HepG2 (cell line): ENCODE measurements at regions not wholly inside any gene's neighbourhood (a gene's known extent, or its start where the extent isn't known, plus 50 kb on each side); places are given as distances from the start of the nearest gene placed in this dataset.

ENCODE experiments used
- ATAC-seq: fragments of 200-7000 bp; cut with Tn5 transposase; 3 replicates; pipeline ENCODE4 v1.9.1; 2020; ENCODE audit warnings: mild to moderate bottlenecking, moderate library complexity
- BruUV-seq: library from RNA; stranded (reverse); fragments of 400-500 nt; replicated peaks from 2 replicates; lab custom pipeline; 2021; lab: Mats Ljungman, UMichigan
- CTCF ChIA-PET: fragments of 300-600 bp; formaldehyde crosslinking; extraction: SDS; loops from one replicate; lab custom pipeline; 2021; ENCODE audit warnings: low total read pairs, inconsistent platforms, low intra/inter-chr PET ratio; lab: Yijun Ruan, JAX
- POLR2A ChIA-PET: fragments of 350-600 bp; sonication (Branson Sonifier 250); formaldehyde crosslinking; loops from one replicate; lab custom pipeline; 2020; ENCODE audit warnings: antibody characterized with exemption, inconsistent platforms; lab: Yijun Ruan, JAX
- DNase-seq: peaks from one replicate; pipeline ENCODE4 v3.0.0-alpha.2; 2015; ENCODE audit warnings: low spot score
- FAIRE-seq: peaks from 3 replicates; lab custom pipeline; 2011; peaks lifted over from hg19 to GRCh38; lab: Jason Lieb, UNC
- H2AFZ ChIP-seq: one replicate; pipeline ENCODE4 v1.6.1; 2011; ENCODE audit warnings: low read length, inconsistent platforms
- H3K27ac ChIP-seq: fragments of 300-600 bp; 3 replicates; pipeline ENCODE4 v1.8.0; 2011; ENCODE audit warnings: mixed run types, mild to moderate bottlenecking, mixed read lengths, low read length, inconsistent platforms; ENCODE audit not compliant: insufficient read depth; ENCODE audit errors: extremely low read length
- H3K27me3 ChIP-seq, 2 experiments: fragments of 200-600 bp in 1 of 2; 2 replicates in 1 of 2; 3 replicates in 1 of 2; pipeline versions ENCODE4 v1.6.0 to v1.8.0; 2011; ENCODE audit warnings: low read length in 2 of 2, mild to moderate bottlenecking in 2 of 2, moderate library complexity in 2 of 2, inconsistent platforms in 1 of 2; ENCODE audit not compliant: insufficient read depth in 2 of 2, control insufficient read depth in 1 of 2
- H3K36me3 ChIP-seq, 2 experiments: fragments of 200-600 bp in 1 of 2; replicated peaks in 1 of 2; 2 replicates in 1 of 2; 3 replicates in 1 of 2; pipeline versions ENCODE4 v1.5.1 to v1.8.0; 2011; ENCODE audit warnings: low read length in 2 of 2, inconsistent platforms in 1 of 2; ENCODE audit not compliant: insufficient read depth in 2 of 2, control insufficient read depth in 1 of 2
- H3K4me1 ChIP-seq: 2 replicates; pipeline ENCODE4 v1.5.1; 2012; ENCODE audit warnings: low read length, inconsistent platforms; ENCODE audit not compliant: insufficient read depth
- H3K4me2 ChIP-seq: 2 replicates; pipeline ENCODE4 v1.6.0; 2011; ENCODE audit warnings: low read depth, low read length, inconsistent platforms
- H3K4me3 ChIP-seq, 3 experiments: fragments of 200-600 bp in 1 of 3; sonication (generic), shearing (Covaris generic) in 1 of 3; replicated peaks in 1 of 3; 2 replicates each; pipeline ENCODE4 v1.5.1; 2011 to 2016; ENCODE audit warnings: low read length in 3 of 3, inconsistent platforms in 2 of 3, low read depth in 2 of 3, mild to moderate bottlenecking in 2 of 3, control low read depth in 1 of 3, mixed read lengths in 1 of 3; ENCODE audit not compliant: insufficient read depth in 1 of 3
- H3K79me2 ChIP-seq: one replicate; pipeline ENCODE4 v1.6.1; 2011; ENCODE audit warnings: low read length, inconsistent platforms; ENCODE audit not compliant: insufficient read depth
- H3K9ac ChIP-seq: 2 replicates; pipeline ENCODE4 v1.6.0; 2011; ENCODE audit warnings: mild to moderate bottlenecking, low read depth, low read length, inconsistent platforms; ENCODE audit not compliant: insufficient read depth
- H3K9me3 ChIP-seq: 2 replicates; pipeline ENCODE4 v1.5.1; 2012; ENCODE audit warnings: mild to moderate bottlenecking, low read length
- H4K20me1 ChIP-seq: 2 replicates; pipeline ENCODE4 v1.6.0; 2011; ENCODE audit warnings: inconsistent platforms, mild to moderate bottlenecking, low read length, moderate library complexity; ENCODE audit not compliant: insufficient read depth
- CEBPG ChIP-seq: IDR thresholded peaks from 2 replicates; pipeline ENCODE4 v1.6.1; 2016
- DMAP1 ChIP-seq: IDR thresholded peaks from 2 replicates; pipeline ENCODE4 v1.6.1; 2016
- ESRRA ChIP-seq: sonication (generic); formaldehyde crosslinking; IDR thresholded peaks from 2 replicates; pipeline ENCODE4 v1.5.1; 2020; ENCODE audit warnings: mild to moderate bottlenecking, low read depth, missing genetic modification reagents
- FOXA1 ChIP-seq, 2 experiments: fragments of 450-650 bp in 1 of 2; sonication (generic) in 1 of 2; formaldehyde crosslinking in 1 of 2; IDR thresholded peaks; 2 replicates each; pipeline versions ENCODE4 v1.4.0 to v1.6.1; 2016 to 2020; ENCODE audit warnings: missing genetic modification reagents in 1 of 2
- JUN ChIP-seq: sonication (generic); formaldehyde crosslinking; IDR thresholded peaks from 2 replicates; pipeline ENCODE4 v1.4.0; 2020; ENCODE audit warnings: mild to moderate bottlenecking, missing genetic modification reagents
- MTA3 ChIP-seq: sonication (generic); formaldehyde crosslinking; IDR thresholded peaks from 2 replicates; pipeline ENCODE4 v1.4.0; 2020; ENCODE audit warnings: missing genetic modification reagents
- PHB2 ChIP-seq: fragments of 450-650 bp; IDR thresholded peaks from 2 replicates; pipeline ENCODE4 v1.6.1; 2018; ENCODE audit not compliant: partially characterized antibody
- ZEB1 ChIP-seq: IDR thresholded peaks from 2 replicates; pipeline ENCODE4 v1.6.1; 2012; ENCODE audit warnings: mild to moderate bottlenecking, low read depth, inconsistent platforms; ENCODE audit not compliant: insufficient replicate concordance
- ZKSCAN5 ChIP-seq: sonication (generic); formaldehyde crosslinking; IDR thresholded peaks from 2 replicates; pipeline ENCODE4 v1.5.1; 2020; ENCODE audit warnings: mild to moderate bottlenecking, missing genetic modification reagents
- ZNF230 ChIP-seq: sonication (generic); formaldehyde crosslinking; IDR thresholded peaks from 2 replicates; pipeline ENCODE4 v1.4.0; 2020; ENCODE audit warnings: mild to moderate bottlenecking, missing genetic modification reagents
- ZNF354B ChIP-seq: sonication (generic); formaldehyde crosslinking; IDR thresholded peaks from 2 replicates; pipeline ENCODE4 v1.8.0; 2022; ENCODE audit warnings: mild to moderate bottlenecking, missing genetic modification reagents
- ZNF367 ChIP-seq: sonication (generic); formaldehyde crosslinking; IDR thresholded peaks from 2 replicates; pipeline ENCODE4 v1.4.0; 2020; ENCODE audit warnings: missing genetic modification reagents, borderline replicate concordance
- ZNF501 ChIP-seq: sonication (generic); formaldehyde crosslinking; IDR thresholded peaks from 2 replicates; pipeline ENCODE4 v1.5.1; 2020; ENCODE audit warnings: mild to moderate bottlenecking, moderate library complexity, missing genetic modification reagents
- ZNF546 ChIP-seq: sonication (generic); formaldehyde crosslinking; conservative IDR thresholded peaks from 2 replicates; pipeline ENCODE4 v1.8.1; 2023; ENCODE audit warnings: mild to moderate bottlenecking, missing genetic modification reagents
- ZNF549 ChIP-seq: sonication (generic); formaldehyde crosslinking; IDR thresholded peaks from 2 replicates; pipeline ENCODE4 v1.5.0; 2020; ENCODE audit warnings: missing genetic modification reagents
- ZSCAN31 ChIP-seq: sonication (generic); formaldehyde crosslinking; IDR thresholded peaks from 2 replicates; pipeline ENCODE4 v1.5.0; 2020; ENCODE audit warnings: low read depth, mild to moderate bottlenecking, missing genetic modification reagents
- WGBS: methylation state at CpG from one replicate; pipeline ENCODE4 v1.1.6; 2017; ENCODE audit warnings: low lambda C conversion rate; 5-methylcytosine and 5-hydroxymethylcytosine counted together
- in situ Hi-C: cut with HindIII; loops from 2 replicates; pipeline ENCODE4 v1.10.0; 2017; ENCODE audit warnings: low pct_unique_long_range_greater_than_20kb; ENCODE audit not compliant: extremely low pct_ligation_motif_present
- intact Hi-C: fragments of 100-400 bp; cut with micrococcal nuclease; formaldehyde crosslinking; loops from one replicate; pipeline ENCODE4 v1.10.0; 2022; ENCODE audit not compliant: unreplicated experiment
- TF ChIP-seq, protein P1 (sequence below): IDR thresholded peaks from 2 replicates; pipeline ENCODE4 v1.4.0; 2020; ENCODE audit warnings: mild to moderate bottlenecking, missing genetic modification reagents
- TF ChIP-seq, protein P2 (sequence below): sonication (generic); formaldehyde crosslinking; IDR thresholded peaks from 2 replicates; pipeline ENCODE4 v1.4.0; 2020; ENCODE audit warnings: missing genetic modification reagents, borderline replicate concordance

DNA sequence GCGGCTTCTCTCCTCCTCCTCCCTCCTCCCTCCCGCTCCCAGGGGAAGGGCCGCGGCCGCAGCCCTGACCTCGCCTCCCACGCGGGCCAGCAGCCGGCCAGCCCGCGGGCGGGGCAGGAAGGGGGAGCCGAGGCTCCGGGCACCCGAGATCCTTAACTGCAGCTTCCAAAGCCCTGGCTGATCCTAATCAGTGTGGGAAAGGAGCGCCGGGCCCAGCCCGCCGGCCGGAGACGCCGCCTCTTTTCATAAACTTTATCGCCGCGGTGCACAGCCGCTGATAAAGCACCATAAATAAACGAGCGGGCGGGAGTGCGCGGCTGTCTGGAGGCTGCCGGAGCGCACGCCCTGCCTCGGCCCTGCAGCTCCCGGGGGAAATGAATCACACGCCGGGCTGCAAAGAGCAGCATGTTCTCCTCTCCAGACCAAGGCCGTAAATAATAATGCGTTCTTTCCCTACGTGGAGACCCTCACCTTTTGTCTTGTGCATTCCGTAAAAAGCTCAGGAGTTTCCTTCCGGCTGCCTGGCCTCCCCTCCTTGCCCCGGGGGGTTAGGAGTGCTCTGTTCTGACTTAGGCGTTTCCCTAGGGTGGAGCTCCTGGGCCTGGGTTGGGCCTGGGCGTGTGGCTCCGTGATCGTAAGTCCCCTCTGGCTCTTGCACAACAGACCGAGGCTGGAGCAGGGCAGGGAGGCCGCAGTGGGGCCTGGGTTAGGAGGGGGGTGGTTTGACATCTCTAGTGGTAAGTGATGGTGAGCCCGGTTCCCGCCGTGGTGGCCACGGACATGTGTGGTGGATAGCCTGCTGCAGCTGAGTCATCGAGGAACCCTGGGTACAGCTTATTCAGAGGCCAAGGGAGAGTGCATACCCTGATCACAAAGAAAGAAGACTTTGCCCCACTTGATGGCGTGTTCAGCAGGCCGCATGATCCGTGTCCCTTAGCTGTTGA is 132.6 kb upstream of the HES1 start:
- under 1% methylated on average over 23 of the region's 58 CpGs for WGBS
- H3K4me2 ChIP-seq: peak overlapping the region; percentile 88
- peak overlapping the region; percentile 40 for H3K9ac ChIP-seq
- H3K4me3 ChIP-seq: peak overlapping the region; percentile 54 to 68 (median 55)
- H3K36me3 ChIP-seq: no peaks in the 10 kb centered on the region
- intact Hi-C loops (loop anchor here (2.0 kb wide), 1 partner anchor 131 kb away; no protein-coding TSS in a partner anchor), in situ Hi-C loops (no loop called here)
- FAIRE-seq: peak; percentile 4
- ATAC-seq: peak; percentile 89
- no peak overlapping the region for H2AFZ ChIP-seq
- no peaks in the 10 kb centered on the region for H3K79me2 ChIP-seq
- DNase-seq: peak; percentile 47
- POLR2A ChIA-PET: interaction anchor here (0.8 to 2.5 kb wide), 11 partner anchors 41 to 138 kb away, joined by 3 to 27 read pairs (median 4); partner anchors contain the start of gene HES1
- H3K4me1 ChIP-seq: peaks cover 43% of the 10 kb centered on the region
- CTCF ChIA-PET: no interaction called here
- BruUV-seq: no TSS peak
- H3K27ac ChIP-seq: peak overlapping the region; percentile 31
- no peaks in the 10 kb centered on the region for H3K9me3 ChIP-seq
- peaks cover 0 to 10% of the 10 kb centered on the region in 2 experiments; a peak in 1 of 5 replicates for H3K27me3 ChIP-seq
- H4K20me1 ChIP-seq: no peaks in the 10 kb centered on the region
- TF ChIP-seq ZNF501: 0 out of 2 replicates have a peak, but pooled peaks have one; percentile 43
- TF ChIP-seq FOXA1 (IDR thresholded peaks at IDR 0.05): no peak
- TF ChIP-seq FOXA1 (CRISPR knock-in tag; IDR thresholded peaks at IDR 0.05): no peak
- TF ChIP-seq MTA3 (CRISPR knock-in tag): no peak
- TF ChIP-seq, protein P1, sequence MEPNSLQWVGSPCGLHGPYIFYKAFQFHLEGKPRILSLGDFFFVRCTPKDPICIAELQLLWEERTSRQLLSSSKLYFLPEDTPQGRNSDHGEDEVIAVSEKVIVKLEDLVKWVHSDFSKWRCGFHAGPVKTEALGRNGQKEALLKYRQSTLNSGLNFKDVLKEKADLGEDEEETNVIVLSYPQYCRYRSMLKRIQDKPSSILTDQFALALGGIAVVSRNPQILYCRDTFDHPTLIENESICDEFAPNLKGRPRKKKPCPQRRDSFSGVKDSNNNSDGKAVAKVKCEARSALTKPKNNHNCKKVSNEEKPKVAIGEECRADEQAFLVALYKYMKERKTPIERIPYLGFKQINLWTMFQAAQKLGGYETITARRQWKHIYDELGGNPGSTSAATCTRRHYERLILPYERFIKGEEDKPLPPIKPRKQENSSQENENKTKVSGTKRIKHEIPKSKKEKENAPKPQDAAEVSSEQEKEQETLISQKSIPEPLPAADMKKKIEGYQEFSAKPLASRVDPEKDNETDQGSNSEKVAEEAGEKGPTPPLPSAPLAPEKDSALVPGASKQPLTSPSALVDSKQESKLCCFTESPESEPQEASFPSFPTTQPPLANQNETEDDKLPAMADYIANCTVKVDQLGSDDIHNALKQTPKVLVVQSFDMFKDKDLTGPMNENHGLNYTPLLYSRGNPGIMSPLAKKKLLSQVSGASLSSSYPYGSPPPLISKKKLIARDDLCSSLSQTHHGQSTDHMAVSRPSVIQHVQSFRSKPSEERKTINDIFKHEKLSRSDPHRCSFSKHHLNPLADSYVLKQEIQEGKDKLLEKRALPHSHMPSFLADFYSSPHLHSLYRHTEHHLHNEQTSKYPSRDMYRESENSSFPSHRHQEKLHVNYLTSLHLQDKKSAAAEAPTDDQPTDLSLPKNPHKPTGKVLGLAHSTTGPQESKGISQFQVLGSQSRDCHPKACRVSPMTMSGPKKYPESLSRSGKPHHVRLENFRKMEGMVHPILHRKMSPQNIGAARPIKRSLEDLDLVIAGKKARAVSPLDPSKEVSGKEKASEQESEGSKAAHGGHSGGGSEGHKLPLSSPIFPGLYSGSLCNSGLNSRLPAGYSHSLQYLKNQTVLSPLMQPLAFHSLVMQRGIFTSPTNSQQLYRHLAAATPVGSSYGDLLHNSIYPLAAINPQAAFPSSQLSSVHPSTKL: peak; percentile 51; the same call in 1 of the 2 replicates
- TF ChIP-seq PHB2: no peak
- TF ChIP-seq ZSCAN31: no peak
- no peak for TF ChIP-seq ZNF367
- no peak for TF ChIP-seq ESRRA (CRISPR knock-in tag)
- TF ChIP-seq, protein P2, sequence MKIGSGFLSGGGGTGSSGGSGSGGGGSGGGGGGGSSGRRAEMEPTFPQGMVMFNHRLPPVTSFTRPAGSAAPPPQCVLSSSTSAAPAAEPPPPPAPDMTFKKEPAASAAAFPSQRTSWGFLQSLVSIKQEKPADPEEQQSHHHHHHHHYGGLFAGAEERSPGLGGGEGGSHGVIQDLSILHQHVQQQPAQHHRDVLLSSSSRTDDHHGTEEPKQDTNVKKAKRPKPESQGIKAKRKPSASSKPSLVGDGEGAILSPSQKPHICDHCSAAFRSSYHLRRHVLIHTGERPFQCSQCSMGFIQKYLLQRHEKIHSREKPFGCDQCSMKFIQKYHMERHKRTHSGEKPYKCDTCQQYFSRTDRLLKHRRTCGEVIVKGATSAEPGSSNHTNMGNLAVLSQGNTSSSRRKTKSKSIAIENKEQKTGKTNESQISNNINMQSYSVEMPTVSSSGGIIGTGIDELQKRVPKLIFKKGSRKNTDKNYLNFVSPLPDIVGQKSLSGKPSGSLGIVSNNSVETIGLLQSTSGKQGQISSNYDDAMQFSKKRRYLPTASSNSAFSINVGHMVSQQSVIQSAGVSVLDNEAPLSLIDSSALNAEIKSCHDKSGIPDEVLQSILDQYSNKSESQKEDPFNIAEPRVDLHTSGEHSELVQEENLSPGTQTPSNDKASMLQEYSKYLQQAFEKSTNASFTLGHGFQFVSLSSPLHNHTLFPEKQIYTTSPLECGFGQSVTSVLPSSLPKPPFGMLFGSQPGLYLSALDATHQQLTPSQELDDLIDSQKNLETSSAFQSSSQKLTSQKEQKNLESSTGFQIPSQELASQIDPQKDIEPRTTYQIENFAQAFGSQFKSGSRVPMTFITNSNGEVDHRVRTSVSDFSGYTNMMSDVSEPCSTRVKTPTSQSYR (CRISPR knock-in tag): peak; percentile 18; the same call in 1 of the 2 replicates
- TF ChIP-seq ZNF230 (CRISPR knock-in tag): 0 out of 2 replicates have a peak, but pooled peaks have one; percentile 33
- TF ChIP-seq ZNF546 (CRISPR knock-in tag): no peak
- no peak for TF ChIP-seq ZNF354B (CRISPR knock-in tag)
- 0 out of 2 replicates have a peak, but pooled peaks have one; percentile 24 for TF ChIP-seq JUN
- no peak for TF ChIP-seq ZKSCAN5 (CRISPR knock-in tag)
- TF ChIP-seq CEBPG (CRISPR knock-in tag): peak; percentile 83
- TF ChIP-seq DMAP1 (CRISPR knock-in tag): peak; percentile 65; the same call in 1 of the 2 replicates
- no peak for TF ChIP-seq ZNF549 (CRISPR knock-in tag)
- TF ChIP-seq ZEB1: no peak
